Neural progenitor cell (in vitro differentiated cells): ENCODE measurements at regions not wholly inside any gene's neighbourhood (a gene's known extent, or its start where the extent isn't known, plus 50 kb on each side); places are given as distances from the start of the nearest gene placed in this dataset.
A peak's percentile ranks its signal among the peaks of the same experiment; 100 is the strongest.

Experiments
- DNase-seq: peaks from one replicate; pipeline ENCODE4 v3.0.0-alpha.2; 2016; ENCODE audit warnings: low spot score
- H2AFZ ChIP-seq: fragments of 200-600 bp; sonication (generic); replicated peaks from 2 replicates; pipeline ENCODE4 v1.6.1; 2016; ENCODE audit warnings: antibody characterized with exemption
- H3F3A ChIP-seq: fragments of 200-600 bp; sonication (generic); 2 replicates; pipeline ENCODE4 v1.6.1; 2016; ENCODE audit warnings: antibody characterized with exemption, low read depth
- H3K27ac ChIP-seq: fragments of 200-600 bp; sonication (generic); 2 replicates; pipeline ENCODE4 v1.5.1; 2016; ENCODE audit warnings: mild to moderate bottlenecking
- H3K27me3 ChIP-seq: fragments of 200-600 bp; sonication (generic); 2 replicates; pipeline ENCODE4 v1.6.1; 2016; ENCODE audit warnings: mild to moderate bottlenecking, moderate library complexity
- H3K36me3 ChIP-seq: fragments of 200-600 bp; sonication (generic); 2 replicates; pipeline ENCODE4 v1.5.1; 2016
- H3K4me1 ChIP-seq: fragments of 200-600 bp; sonication (generic); 2 replicates; pipeline ENCODE4 v1.6.1; 2016; ENCODE audit warnings: mixed run types
- H3K4me2 ChIP-seq: fragments of 200-600 bp; sonication (generic); 2 replicates; pipeline ENCODE4 v1.6.1; 2016
- H3K4me3 ChIP-seq: fragments of 200-600 bp; sonication (generic); 2 replicates; pipeline ENCODE4 v1.5.1; 2016
- H3K79me2 ChIP-seq: fragments of 200-600 bp; sonication (generic); 2 replicates; pipeline ENCODE4 v1.6.1; 2016; ENCODE audit warnings: low read depth
- H3K9ac ChIP-seq: fragments of 200-600 bp; sonication (generic); 2 replicates; pipeline ENCODE4 v1.6.1; 2016
- H3K9me3 ChIP-seq: fragments of 200-600 bp; sonication (generic); 2 replicates; pipeline ENCODE4 v1.5.1; 2016; ENCODE audit warnings: low read depth
- H4K20me1 ChIP-seq: fragments of 200-600 bp; sonication (generic); 2 replicates; pipeline ENCODE4 v1.6.1; 2016; ENCODE audit warnings: low read depth
- H3K27ac Mint-ChIP-seq: 3 replicates; pipeline ENCODE4 v1.8.0; 2021; ENCODE audit warnings: mixed read lengths
- H3K27me3 Mint-ChIP-seq: 2 replicates; pipeline ENCODE4 v1.8.0; 2022; ENCODE audit warnings: low read depth, mild to moderate bottlenecking, inconsistent platforms, moderate library complexity, mixed read lengths; ENCODE audit not compliant: insufficient read depth
- H3K36me3 Mint-ChIP-seq: 3 replicates; pipeline ENCODE4 v1.8.0; 2021; ENCODE audit warnings: mixed read lengths
- H3K4me1 Mint-ChIP-seq: 3 replicates; pipeline ENCODE4 v1.8.0; 2021; ENCODE audit warnings: mixed read lengths
- H3K4me3 Mint-ChIP-seq: 3 replicates; pipeline ENCODE4 v1.8.0; 2021; ENCODE audit warnings: mild to moderate bottlenecking, moderate library complexity, mixed read lengths
- H3K9me3 Mint-ChIP-seq: 3 replicates; pipeline ENCODE4 v1.8.0; 2020; ENCODE audit warnings: mixed read lengths
- EZH2 ChIP-seq: fragments of 200-600 bp; sonication (generic); IDR thresholded peaks from 2 replicates; pipeline ENCODE4 v1.6.1; 2017; ENCODE audit warnings: antibody characterized with exemption, mild to moderate bottlenecking, moderate library complexity
- EZH2phosphoT487 ChIP-seq: fragments of 200-600 bp; sonication (generic); IDR thresholded peaks from 2 replicates; pipeline ENCODE4 v1.6.1; 2017; ENCODE audit warnings: antibody characterized with exemption
- TF ChIP-seq, protein P1 (sequence below): fragments of 200-600 bp; sonication (generic); IDR thresholded peaks from 2 replicates; pipeline ENCODE4 v1.5.1; 2017; ENCODE audit warnings: antibody characterized with exemption, mild to moderate bottlenecking

DNA sequence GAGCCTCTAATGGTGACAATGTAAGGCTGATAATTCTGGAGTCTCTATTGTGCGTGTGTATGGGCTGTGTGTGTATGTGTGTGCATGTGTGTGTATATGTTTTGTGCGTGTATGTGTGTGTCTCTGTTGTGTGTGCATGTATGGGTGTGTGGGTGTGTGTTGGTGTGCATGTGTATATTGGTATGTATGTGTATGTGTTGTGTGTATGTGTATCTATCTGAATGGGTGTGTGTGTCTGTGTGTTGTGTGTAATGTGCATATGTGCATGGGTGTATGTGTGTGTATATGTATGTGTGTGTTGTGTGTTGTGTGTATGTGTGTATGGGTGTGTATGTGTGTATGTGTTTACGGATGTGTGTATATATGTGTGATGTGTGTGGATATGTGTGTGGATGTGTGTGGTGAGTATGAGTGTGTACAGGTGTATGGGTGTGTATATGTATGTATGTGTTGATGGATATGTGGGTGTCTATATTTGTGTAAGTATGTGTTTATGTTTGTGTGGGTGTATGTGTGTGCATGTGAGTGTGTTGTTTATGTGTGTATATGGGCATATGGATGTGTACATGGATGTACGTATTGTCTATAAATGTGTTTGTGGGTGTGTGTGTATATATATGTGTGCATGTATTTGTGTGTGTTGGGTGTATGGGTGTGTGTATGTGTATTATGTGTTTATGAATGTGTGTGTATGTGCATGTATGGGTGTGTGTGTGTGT, 366.7 kb downstream of the UQCRFS1 start:
- TF ChIP-seq EZH2, result no peak
- TF ChIP-seq, protein P1, sequence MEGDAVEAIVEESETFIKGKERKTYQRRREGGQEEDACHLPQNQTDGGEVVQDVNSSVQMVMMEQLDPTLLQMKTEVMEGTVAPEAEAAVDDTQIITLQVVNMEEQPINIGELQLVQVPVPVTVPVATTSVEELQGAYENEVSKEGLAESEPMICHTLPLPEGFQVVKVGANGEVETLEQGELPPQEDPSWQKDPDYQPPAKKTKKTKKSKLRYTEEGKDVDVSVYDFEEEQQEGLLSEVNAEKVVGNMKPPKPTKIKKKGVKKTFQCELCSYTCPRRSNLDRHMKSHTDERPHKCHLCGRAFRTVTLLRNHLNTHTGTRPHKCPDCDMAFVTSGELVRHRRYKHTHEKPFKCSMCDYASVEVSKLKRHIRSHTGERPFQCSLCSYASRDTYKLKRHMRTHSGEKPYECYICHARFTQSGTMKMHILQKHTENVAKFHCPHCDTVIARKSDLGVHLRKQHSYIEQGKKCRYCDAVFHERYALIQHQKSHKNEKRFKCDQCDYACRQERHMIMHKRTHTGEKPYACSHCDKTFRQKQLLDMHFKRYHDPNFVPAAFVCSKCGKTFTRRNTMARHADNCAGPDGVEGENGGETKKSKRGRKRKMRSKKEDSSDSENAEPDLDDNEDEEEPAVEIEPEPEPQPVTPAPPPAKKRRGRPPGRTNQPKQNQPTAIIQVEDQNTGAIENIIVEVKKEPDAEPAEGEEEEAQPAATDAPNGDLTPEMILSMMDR, result no peak
- no peak for TF ChIP-seq EZH2phosphoT487
- H3K27ac ChIP-seq, result no peak overlapping the region
- no peaks in the 10 kb centered on the region for H3K27me3 ChIP-seq
- H3K27me3 Mint-ChIP-seq, result peaks cover 2% of the 10 kb centered on the region
- H3K4me2 ChIP-seq, result no peak overlapping the region
- no peaks in the 10 kb centered on the region for H3K4me1 ChIP-seq
- H3K4me3 ChIP-seq, result no peak overlapping the region
- H3K27ac Mint-ChIP-seq, result no peak overlapping the region
- no peaks in the 10 kb centered on the region for H3K36me3 Mint-ChIP-seq
- H3K9me3 Mint-ChIP-seq, result no peaks in the 10 kb centered on the region
- no peaks in the 10 kb centered on the region for H4K20me1 ChIP-seq
- H3F3A ChIP-seq, result no peaks in the 10 kb centered on the region
- no peak for DNase-seq
- H3K4me1 Mint-ChIP-seq, result no peaks in the 10 kb centered on the region
- H3K36me3 ChIP-seq, result no peaks in the 10 kb centered on the region
- no peaks in the 10 kb centered on the region for H3K79me2 ChIP-seq
- H3K4me3 Mint-ChIP-seq, result no peak overlapping the region
- H3K9me3 ChIP-seq, result no peaks in the 10 kb centered on the region
- H3K9ac ChIP-seq, result no peak overlapping the region
- H2AFZ ChIP-seq, result no peak overlapping the region

DNA sequence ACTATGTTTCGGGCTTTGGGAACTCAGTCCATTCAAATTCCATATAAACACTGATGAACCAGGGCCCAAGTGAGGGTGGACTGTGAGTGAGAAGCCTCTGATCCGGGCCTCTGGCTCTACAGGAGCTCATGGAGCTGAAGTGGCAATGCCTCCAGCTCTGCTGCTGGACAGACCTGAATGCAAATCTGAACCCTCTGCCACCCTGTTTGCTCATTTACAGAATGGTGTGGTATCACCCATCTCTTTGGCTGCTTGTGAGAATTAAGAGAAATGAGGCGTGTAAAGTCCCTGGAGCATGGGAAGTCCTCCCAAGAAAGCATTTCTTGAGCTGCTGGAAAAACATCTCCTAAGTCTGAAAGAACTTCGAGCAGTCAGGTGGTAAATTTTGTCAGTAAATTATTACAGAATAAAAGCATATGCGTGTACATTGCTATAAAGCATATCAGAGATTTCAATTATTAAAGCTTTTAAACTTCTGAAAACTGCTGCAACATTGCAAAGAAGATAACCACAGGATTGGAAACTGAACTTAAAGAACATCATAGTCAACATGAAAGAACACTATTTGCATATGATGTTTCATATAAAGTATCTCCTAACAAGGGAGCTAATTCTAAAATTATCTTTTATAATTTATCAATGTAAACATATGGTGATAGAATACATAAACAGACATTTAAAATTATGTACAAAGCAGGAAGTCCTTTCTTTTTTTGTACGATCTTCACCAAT, 369.0 kb downstream of the UQCRFS1 start:
- Histone ChIP-seq H4K20me1 (no peaks in the 10 kb centered on the region), H3K4me1 (no peaks in the 10 kb centered on the region), H3F3A (no peaks in the 10 kb centered on the region), H3K27me3 (no peaks in the 10 kb centered on the region), H3K27ac (no peak overlapping the region), H3K4me3 (no peak overlapping the region), H3K9ac (no peak overlapping the region), H3K9me3 (no peaks in the 10 kb centered on the region), H2AFZ (no peak overlapping the region), H3K4me2 (no peak overlapping the region), H3K36me3 (no peaks in the 10 kb centered on the region), H3K79me2 (no peaks in the 10 kb centered on the region)
- H3K27me3 Mint-ChIP-seq, result peaks cover 2% of the 10 kb centered on the region
- H3K27ac Mint-ChIP-seq, result no peak overlapping the region
- TF ChIP-seq EZH2phosphoT487 (no peak), EZH2 (no peak)
- TF ChIP-seq, protein P1, result no peak
- no peaks in the 10 kb centered on the region for H3K36me3 Mint-ChIP-seq
- H3K9me3 Mint-ChIP-seq, result no peaks in the 10 kb centered on the region
- H3K4me3 Mint-ChIP-seq, result no peak overlapping the region
- no peak for DNase-seq
- peaks cover 5% of the 10 kb centered on the region for H3K4me1 Mint-ChIP-seq

DNA sequence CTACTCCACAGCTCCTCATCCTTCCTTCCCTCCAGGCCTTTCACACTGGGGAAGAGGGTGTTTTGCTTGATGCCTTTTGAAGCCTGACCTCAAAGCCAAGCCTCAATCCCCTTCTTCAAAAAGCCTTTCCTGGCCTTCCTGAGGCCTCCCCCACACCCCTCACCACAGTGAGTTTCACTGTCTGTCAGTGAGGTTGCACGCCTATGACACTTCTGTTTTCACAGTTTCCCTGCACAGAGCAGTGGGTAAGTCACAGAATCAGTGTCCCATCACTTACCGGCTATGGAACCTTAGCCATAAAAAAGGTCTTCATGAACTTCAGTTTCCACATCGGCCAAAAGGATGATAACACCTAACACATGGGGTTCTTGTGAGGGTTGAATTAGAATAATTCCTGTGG, 371.4 kb downstream of the UQCRFS1 start:
- no peaks in the 10 kb centered on the region for H3K36me3 ChIP-seq
- H3K27me3 Mint-ChIP-seq, result peaks cover 2% of the 10 kb centered on the region
- no peak overlapping the region for H3K9ac ChIP-seq
- no peak overlapping the region for H3K4me2 ChIP-seq
- no peaks in the 10 kb centered on the region for H3K9me3 Mint-ChIP-seq
- H3K4me1 ChIP-seq, result no peaks in the 10 kb centered on the region
- peaks cover 5% of the 10 kb centered on the region for H3K4me1 Mint-ChIP-seq
- H3K4me3 Mint-ChIP-seq, result no peak overlapping the region
- H3K27me3 ChIP-seq, result no peaks in the 10 kb centered on the region
- DNase-seq, result no peak
- no peak overlapping the region for H3K4me3 ChIP-seq
- no peaks in the 10 kb centered on the region for H3K79me2 ChIP-seq
- no peaks in the 10 kb centered on the region for H3F3A ChIP-seq
- H4K20me1 ChIP-seq, result no peaks in the 10 kb centered on the region
- H3K36me3 Mint-ChIP-seq, result no peaks in the 10 kb centered on the region
- TF ChIP-seq EZH2 (no peak), EZH2phosphoT487 (no peak)
- TF ChIP-seq, protein P1, result no peak
- H3K9me3 ChIP-seq, result no peaks in the 10 kb centered on the region
- peak overlapping the region; percentile 50 for H2AFZ ChIP-seq
- H3K27ac ChIP-seq, result no peak overlapping the region
- H3K27ac Mint-ChIP-seq, result no peak overlapping the region
